T-helper 1 cell treated with Interleukin-12 subunit alpha and Interleukin-12 subunit beta and Interleukin-4 antibody, amounts not matched to agents 30 ng/mL and 1 ng/mL, for 36 hours (primary cell): ENCODE measurements at regions not wholly inside any gene's neighbourhood (a gene's known extent, or its start where the extent isn't known, plus 50 kb on each side); places are given as distances from the start of the nearest gene placed in this dataset.

Experiments
- intact Hi-C: fragments of 100-400 bp; cut with micrococcal nuclease; formaldehyde crosslinking; loops from one replicate; pipeline ENCODE4 v1.15.1; 2024

GRCh38 chr1:209354840-209355165 is 228.7 kb upstream of the CAMK1G start:
- intact Hi-C loops, result loop anchor here (1.0 to 2.0 kb wide), 2 partner anchors 152 to 212 kb away; no protein-coding TSS in a partner anchor

- intact Hi-C loops, result loop anchor here (2.0 kb wide), 1 partner anchor 211 kb away; no protein-coding TSS in a partner anchor
Observed at GRCh38 chr1:209355415-209355814, 228.1 kb upstream of the CAMK1G start.

GRCh38 chr1:209356976-209357377 is 226.5 kb upstream of the CAMK1G start:
- intact Hi-C loops, result no loop called here

- intact Hi-C loops, result no loop called here
Observed at GRCh38 chr1:209363112-209363511, 220.4 kb upstream of the CAMK1G start.

GRCh38 chr1:209364716-209365115 is 218.8 kb upstream of the CAMK1G start:
- intact Hi-C loops, result no loop called here

GRCh38 chr1:209367061-209367772 is 216.3 kb upstream of the CAMK1G start:
- intact Hi-C loops, result no loop called here

- intact Hi-C loops, result no loop called here
Observed at GRCh38 chr1:209368864-209369598, 214.5 kb upstream of the CAMK1G start.

- intact Hi-C loops, result no loop called here
Observed at GRCh38 chr1:209370241-209370995, 213.1 kb upstream of the CAMK1G start.

- intact Hi-C loops, result no loop called here
Observed at GRCh38 chr1:209375097-209375496, 208.4 kb upstream of the CAMK1G start.

GRCh38 chr1:209375671-209376365 is 207.7 kb upstream of the CAMK1G start:
- intact Hi-C loops, result no loop called here

- intact Hi-C loops, result no loop called here
Observed at GRCh38 chr1:209376774-209377173, 206.7 kb upstream of the CAMK1G start.

GRCh38 chr1:209377995-209378394 is 205.5 kb upstream of the CAMK1G start:
- intact Hi-C loops, result no loop called here

- intact Hi-C loops, result no loop called here
Observed at GRCh38 chr1:209379280-209379679, 204.2 kb upstream of the CAMK1G start.

GRCh38 chr1:209380420-209380819 is 203.1 kb upstream of the CAMK1G start:
- intact Hi-C loops, result no loop called here

GRCh38 chr1:209382231-209383100 is 201.0 kb upstream of the CAMK1G start:
- intact Hi-C loops, result no loop called here

- intact Hi-C loops, result no loop called here
Observed at GRCh38 chr1:209383422-209383821, 200.1 kb upstream of the CAMK1G start.

- intact Hi-C loops, result no loop called here
Observed at GRCh38 chr1:209383907-209384709, 199.4 kb upstream of the CAMK1G start.

- intact Hi-C loops, result no loop called here
Observed at GRCh38 chr1:209384710-209385550, 198.6 kb upstream of the CAMK1G start.

- intact Hi-C loops, result no loop called here
Observed at GRCh38 chr1:209386156-209386555, 197.4 kb upstream of the CAMK1G start.
